ENCODE measurements at regions not wholly inside any gene's neighbourhood (a gene's known extent, or its start where the extent isn't known, plus 50 kb on each side); places are given as distances from the start of the nearest gene placed in this dataset.

DNA sequence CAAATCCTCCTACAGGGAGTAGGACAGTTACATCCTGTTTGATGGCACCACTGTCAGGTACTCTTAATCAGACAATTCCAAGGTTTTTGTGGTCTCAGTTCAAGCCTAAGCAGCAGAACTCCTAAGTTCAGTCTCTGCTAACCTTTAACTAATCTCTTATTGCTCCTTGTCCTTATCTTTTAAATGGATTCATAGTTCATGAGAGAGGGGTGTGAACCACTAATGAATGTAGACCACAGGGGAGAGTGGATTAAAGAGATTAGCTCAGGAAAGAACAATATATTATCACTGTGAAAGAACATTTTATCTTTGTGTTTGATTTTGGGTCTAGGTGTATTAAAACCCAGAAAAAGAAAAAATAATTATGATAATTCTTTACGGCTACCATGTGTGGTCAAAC lies 168.9 kb downstream of the DCK start:
- no peak for DNase-seq

DNA sequence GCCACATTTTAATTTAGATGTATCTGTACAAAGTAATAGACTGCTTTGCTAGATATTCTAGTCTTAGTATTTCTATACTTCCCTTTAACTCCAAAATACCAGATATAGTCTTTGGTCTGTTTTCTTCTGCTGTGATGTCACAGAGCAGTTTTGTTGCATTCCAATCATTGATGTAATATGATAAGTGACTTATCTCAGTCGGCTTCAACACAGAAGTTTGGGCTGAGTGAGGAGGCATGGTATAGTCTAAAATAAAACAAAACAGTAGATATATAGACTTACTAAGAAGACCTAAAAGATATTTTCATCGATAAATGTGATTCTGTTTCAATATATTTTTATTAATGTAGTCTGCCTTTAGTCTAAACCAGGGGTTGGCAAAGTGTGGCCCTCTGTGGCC lies 169.9 kb downstream of the DCK start:
- no peak for DNase-seq

DNA sequence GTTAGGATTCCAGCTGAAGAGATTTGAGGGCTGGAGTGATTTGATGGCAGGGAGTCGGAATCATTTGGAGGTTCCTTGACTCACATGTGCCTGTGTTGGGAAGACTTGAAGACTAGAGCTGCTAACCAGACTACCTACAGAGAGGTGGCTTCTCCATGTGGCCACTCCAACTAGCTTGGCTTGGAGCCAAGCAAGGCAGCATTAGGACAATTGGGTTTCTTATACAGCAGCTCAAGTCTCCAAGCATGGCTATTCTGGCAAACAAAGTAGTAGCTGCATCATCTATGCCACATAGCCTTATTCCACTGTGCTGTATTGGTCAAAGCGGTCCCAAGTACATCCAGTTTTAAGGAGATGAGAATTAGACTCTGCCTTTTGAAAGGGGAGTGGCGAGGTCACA lies 171.7 kb upstream of the SLC4A4 start:
- DNase-seq, result peak in 1 of 3 experiments; percentile 23

DNA sequence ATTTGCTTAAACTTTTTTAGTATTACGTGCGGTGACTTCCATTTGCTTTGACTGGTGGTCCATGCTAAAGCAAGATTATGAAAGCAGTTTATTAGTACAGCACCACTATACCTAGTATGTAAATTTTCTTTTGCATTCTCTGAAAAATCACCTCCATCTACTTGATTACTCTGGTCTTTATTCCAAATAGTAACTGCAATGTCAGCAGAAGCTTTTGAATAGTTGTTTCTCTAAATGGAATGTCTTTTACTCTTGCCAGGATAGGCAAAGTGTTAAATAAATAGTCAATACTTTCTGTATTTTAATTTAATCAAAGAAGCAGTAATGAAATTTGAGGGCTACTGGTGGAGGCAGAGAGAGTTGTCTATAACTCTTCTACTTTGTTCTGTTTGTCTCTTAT lies 167.2 kb upstream of the SLC4A4 start:
- no peak for DNase-seq

DNA sequence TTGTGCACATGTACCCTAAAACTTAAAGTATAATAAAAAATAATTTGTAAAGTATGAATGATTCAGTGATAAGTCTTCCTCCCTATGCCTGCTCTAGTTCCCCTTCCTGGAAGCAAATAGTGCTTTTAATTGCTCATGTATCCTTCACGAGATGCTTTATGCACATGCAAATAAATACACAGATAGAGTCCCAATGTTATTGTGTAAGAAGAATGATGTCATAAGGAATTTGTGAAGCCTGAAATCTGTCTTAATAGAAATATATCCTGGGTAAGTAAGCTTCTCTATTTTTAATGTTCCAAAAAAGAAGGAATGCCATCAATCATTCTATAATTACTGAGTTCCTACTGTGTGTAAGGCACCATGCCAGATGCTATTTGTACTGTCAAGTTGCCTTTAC lies 157.5 kb upstream of the SLC4A4 start:
- no peak for DNase-seq

DNA sequence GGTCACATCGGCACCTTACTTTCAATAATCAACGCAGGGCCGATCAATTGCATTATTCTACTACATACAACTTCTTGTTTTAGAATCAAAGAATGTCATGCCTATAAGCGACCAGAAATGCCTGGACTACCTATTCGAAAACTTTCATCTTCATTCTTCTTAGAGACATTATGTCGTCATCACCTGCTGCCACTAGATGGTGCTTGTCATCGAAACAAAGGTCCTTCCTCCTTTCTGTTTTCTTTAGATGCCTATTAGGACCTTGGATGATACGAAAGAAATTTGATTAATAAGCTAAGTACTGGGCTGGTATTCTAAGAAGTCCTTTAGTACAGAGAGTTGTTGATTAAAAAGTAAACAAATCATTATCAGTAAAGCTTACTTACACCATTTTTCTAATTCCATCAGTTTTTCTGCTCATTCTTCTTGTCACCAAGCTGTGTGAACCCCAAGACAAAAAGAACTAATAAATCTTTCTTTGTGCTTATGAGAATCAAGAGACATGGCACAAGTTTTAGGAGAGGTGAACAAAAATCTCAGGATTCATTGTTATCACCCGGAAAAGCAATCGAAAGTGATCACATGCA lies 154.5 kb upstream of the SLC4A4 start:
- DNase-seq, result peak in 2 of 3 experiments; percentile 64 to 68

DNA sequence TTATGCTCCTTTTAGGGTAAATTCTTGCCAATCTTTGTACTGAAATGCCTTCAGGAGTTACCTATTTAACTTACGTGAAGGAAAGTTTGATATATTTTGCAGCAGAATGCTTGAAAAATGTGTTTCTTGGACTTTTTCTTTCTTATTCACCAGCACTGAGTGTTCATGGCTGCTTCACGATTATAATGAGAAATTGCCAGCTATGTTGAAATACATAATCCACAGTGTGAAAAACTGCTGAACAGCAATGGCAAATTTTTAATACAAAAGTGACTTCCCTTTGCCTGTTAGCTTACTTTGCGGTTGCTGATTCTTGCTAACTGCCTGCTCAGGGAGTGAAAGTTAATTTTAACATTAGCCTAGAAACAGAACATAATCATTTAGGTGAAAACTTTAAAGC lies 153.8 kb upstream of the SLC4A4 start:
- DNase-seq, result no peak

DNA sequence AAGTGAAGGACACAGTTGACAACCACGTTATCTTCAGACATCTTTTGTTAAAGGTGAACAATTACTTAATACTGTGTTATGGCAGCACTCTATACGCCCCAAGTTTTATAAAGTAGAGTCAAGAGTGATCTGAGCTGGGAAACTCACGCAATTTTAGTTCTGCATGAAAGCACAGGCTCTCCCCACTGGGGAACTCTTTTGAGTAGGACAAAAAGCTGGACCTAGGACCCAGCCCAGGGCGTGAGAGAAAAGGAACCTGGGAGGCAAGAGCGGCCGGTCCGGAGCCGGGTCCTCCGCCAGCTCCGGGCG lies 152.6 kb upstream of the SLC4A4 start:
- peak in 1 of 3 experiments; percentile 36 for DNase-seq

DNA sequence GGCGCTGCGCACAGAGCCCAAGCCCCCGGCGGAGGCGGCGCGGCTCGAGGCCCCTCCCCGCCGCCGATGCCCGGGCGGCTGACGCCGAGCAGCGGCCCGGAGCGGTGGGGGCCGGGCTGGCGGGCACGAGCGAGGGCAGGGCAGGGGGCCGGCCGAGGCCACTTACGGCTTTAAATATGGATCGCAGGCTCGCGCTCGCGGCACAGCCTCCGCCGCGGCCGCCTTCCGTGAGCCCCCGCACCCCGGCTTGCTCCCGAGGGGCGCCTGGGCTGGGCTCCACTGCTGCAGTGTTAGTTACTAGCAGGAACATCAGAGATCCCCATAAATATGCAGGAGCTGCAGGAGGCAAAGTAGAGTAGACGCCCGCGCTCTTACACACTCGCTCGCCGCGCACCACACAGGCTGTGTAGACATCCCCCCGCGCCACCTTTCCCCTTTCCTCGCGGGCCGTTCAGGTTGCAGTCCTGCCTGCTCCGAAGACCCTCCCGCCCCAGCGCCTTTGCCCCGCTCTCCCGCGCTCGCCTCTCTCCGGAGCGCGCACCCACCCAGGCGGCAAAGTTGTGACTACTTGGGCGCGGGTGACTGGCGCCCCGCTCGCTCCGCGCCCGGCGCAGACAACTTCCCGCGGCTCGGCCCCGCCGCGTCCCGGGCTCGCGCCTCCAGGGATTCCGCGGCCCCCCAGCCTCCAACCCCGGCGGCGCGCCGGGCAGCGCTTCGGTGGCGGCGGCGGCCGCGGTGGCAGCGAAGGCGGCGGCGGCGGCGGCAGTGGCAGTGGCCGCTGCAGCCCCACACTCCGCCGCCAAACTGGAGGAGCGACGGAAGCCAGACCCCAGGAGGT lies 152.0 kb upstream of the SLC4A4 start:
- DNase-seq, result peak; percentile 67 to 71 (median 68)

DNA sequence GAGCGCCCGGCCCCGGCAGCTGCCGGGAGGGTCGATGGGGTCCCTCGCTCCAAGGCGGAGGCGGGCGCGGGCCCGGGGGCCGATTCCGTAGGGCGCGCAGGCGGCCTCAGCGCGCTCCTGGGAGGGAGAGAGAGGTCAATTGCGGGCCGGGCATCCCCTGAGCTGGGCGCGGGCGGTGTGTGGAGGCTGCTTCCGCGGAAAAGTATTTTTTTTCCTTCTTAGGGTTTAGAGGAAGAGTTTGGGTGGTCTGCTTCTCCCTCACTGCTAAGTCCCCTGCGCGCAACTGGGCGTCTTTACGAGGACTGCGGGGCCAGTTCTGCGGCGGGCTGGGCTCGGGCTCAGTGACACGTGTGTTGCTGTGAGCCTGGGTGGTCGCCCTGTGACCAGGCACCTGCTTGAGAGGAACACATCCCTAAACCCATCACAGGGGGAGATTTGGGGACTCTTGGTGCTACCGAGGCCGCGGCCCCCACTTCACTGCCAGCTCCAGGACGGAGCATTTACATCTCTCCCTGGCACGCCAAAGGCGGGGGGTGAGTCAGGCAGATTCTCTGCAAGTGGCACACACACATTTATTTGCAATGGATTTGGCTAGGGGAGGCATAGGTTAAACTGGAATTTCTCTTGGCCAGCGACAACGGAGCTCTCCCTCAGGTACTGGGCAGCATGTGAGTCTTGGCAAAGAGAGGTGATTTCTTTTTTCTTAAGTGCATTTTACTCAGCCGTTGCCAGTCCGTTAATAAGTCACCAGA lies 151.2 kb upstream of the SLC4A4 start:
- DNase-seq, result peak in 2 of 3 experiments; percentile 34 to 52

DNA sequence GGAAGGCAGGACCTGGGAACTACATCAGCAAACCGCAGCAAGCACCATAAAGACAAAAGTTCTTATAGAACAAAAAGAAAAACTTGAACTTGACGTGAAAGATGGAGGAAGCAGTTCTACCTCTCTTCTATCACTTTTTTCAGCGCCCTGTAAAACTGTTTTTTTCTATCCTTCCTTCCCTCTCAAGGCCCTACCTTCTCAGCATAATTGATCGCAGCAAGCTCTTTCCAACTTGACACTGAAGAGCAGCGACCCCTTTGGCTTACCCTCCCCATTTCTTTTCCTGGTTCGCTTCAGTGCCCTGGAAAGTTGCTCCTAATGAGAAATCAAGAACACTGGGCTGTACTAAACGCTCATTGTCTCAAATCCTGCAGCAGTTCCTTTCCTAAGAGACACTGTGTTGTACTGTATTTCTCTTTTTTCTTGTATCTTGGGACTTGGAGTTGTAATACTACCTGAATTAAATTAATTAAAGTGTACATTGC lies 150.6 kb upstream of the SLC4A4 start:
- no peak for DNase-seq

DNA sequence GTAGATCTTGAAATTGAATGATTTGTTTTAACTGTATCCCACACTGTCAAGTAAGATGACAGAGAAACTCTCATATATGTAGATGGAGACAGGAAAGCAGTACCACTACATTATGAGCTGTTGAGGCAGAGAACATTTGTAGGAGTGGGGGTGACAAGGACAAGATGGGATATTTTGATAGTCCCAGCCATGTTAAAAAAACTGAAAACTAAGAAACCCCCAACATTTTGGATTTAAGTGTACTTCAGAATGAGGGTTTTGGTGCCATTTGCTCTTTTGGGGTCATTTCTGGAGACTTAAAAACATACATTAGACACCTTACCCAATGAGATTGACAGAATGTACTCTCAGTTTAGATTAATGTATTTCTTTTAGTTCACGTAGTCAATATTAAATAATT lies 149.9 kb upstream of the SLC4A4 start:
- no peak for DNase-seq

DNA sequence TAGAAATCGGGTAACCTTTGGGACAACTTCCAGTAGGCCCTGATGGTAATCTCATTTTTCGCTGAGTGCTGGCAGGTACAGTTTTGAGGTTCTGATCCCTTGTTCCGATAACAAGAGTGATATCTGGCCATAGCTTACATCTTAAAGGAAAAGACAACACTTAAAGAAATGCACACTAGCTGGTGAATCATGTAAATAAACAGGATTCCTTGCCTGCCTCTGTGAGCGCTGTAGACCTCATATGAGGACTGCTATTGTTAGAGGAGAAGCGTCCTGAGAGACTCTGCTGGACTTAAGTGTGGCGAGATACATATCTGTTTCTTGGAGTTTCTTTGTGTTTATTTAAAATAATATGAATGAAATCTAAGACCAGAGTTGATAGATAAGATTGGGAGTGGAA lies 149.3 kb upstream of the SLC4A4 start:
- DNase-seq, result no peak

DNA sequence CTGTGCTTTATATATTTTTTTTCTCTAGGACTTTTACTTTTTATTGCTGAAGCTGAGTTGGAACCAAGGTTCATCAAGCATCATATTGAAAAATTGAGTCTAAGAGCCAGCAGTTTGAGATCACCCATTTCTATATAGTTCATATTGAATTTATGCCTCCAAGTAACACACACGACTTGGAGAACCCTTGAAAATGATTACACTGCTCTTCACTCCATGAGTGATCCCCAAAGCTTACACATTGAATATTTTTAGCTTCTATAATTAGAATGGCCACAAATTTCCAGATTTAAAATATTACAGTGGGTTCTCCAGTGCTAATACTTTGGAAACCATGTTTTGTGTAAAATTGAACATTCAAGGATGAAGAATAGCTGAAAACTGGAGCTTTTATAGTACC lies 144.4 kb upstream of the SLC4A4 start:
- DNase-seq, result no peak

DNA sequence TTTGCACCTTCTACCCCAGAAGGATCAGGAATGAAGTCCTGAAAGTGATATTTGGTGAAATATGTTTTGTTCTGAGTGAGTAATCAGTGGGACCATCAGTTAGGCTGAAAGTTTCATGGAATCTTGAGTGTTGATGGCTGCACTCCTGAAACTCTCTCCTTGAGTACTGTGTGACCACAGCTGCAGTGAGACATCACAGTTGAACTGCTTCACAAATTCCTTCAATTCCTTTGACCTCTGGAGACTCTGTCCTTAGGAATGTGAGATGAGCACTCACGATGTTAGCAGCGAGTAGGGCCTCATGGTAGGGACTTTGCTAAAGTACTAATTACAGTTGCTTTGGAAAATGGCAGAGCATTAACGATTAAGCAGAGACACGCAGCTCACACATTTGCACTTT lies 142.9 kb upstream of the SLC4A4 start:
- DNase-seq, result no peak

DNA sequence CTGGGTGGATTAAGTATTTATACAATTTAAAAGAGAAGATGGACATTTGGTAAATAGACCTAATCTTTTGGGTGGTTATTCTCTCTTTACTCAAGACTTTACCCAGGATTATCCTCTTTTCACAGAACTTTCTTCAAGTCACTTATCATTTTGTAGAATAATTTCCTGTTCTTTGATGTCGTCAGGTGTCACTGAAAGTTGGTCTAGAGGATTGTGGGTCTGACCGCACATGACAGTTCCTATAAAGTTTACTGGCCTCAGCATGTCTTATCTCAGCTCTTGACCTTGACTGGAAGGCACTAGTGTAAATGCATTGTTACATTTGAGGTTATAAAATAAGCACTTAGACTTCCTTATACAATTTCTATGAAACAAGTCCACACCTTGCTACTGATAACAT lies 139.9 kb upstream of the SLC4A4 start:
- DNase-seq, result no peak

DNA sequence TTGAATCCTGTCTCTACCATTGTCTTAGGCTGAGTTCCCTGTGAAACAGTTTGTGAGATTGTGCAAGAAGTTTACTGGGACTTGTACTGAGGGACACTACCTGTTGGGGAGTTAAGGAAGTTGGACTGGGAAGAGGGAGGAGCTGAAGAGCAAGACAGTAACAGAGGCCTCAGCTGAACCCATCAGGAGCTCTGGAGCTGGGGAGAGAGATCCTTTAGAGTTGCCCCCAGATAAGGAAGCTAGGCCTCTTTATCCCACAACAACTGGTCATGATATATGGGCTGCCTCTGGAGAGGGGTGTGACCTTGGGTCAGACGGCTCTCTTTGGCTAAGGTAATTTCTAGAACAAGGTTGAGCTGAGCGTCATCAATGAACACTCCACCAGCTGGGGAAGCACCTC lies 137.8 kb upstream of the SLC4A4 start:
- no peak for DNase-seq

DNA sequence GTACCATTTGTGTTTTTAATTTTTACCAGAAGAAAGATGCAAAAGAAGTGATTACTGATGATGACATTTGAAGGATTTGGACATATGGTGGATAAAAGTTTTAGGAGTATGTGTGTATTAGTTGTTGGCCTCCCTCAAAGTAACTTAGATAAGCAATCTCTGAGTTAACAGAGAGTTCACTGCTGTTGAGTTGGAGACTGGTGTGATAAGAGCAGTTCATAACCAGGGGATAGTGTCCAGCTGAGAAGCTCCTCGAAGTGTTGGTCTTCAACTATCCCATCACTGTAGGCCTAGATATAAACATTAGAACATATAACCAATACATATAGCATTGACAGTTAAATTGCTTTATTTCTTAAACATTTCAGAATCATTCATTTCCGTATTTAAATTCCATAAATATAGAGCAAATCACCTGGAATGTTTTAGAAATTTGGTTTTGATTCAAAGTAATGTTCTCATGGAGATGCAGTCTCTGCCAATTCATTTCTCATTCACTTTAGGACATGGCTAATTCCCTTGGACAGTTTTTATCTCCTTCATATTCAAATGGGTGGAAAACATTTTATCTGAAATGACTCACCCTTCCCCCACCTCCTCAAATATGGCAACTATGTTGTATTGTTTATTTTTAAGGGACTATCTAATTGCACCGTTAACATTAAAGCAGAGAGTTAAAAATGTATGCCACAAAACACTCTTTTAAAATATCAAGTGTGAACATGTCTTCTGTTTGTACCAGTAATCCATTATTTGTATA lies 136.8 kb upstream of the SLC4A4 start:
- no peak for DNase-seq

DNA sequence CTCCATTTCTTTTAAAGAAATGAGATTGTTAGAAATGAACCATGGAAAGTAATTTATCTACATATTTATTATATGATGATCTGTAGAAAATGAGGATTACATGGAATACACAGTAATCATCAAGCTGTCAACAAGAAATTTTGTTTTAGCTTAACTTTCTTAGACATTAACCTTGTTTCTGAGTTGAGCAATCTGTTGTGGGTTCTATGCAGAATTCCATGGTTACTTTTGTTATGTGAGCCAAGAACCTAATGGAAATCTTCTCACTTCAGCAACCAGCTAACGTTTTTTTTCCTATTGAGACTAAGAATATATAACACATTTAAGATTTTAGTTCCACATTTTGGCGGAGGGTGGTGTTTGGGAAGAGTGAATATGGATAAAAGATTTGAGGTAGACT lies 136.1 kb upstream of the SLC4A4 start:
- no peak for DNase-seq

DNA sequence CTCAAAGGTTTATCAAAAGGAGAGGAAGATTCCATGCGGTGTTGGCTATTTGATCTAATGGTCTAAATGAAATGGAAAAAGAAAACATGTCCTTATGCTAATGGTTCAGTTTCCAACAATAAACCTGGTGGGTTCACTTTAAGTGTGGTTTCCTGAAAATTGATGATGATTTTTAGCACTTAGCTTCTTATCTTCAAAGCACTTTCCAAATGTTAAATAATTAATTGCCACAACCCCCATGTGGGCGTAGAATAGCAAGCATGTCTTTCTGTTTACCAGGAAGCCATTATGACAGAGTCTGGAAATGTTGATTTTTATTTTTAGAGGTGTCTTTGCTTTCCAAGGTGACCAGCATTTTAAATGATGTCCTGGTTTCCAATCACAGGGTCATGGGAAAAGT lies 134.8 kb upstream of the SLC4A4 start:
- no peak for DNase-seq

DNA sequence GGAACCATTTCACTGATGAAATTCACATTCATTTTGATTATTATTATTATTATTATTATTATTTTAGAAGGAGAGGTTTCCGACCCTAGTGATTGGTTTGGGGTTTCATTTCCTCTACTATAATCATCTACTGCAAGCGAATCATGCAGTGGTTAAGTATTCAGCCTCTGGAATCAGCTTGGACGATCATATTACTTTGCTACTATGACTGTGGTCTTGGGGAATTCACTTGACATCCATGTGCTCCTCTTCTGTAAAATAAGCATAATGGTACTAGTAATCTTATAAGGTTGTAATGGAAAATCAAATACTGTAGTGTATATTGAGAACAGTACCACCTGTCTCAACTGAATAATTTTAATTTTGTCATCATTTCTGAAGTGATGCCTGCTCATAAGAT lies 132.1 kb upstream of the SLC4A4 start:
- DNase-seq, result peak in 1 of 3 experiments; percentile 92

DNA sequence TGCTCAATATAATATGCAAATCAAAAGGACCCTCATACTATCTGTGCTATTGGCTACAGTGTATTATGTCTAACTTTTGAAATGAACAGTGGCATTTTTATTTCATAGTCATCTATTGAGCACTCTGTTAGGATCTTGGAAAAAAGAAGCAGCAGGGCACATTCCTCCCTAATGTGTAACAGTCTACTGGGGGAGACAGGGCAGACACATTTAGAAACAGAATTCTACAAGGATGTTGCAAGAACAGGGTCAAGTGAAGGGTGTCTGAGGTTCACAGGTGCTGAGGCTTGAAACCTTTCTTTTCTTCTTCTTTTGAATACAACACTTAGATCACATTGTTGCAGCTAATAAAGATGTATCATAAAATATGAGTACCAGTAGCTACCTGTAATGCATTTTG lies 129.7 kb upstream of the SLC4A4 start:
- DNase-seq, result no peak

DNA sequence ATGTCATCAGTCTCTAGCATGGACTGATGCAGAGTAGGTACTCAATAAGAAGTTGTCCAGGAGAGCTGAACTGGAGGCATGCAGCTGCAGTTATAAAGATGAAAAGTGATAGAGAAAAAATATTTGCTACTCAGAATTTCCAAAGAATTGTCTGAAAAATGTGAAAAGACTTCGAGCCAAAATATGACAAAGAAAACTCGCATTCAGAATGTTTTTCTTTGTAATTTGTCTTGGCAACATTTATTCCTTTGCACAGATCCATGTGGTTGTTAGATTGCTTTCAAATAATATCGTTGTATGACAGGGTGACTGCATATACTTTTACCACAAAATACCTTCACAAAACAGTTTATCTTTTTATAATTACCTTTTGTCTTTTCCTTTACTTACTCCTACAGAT lies 128.0 kb upstream of the SLC4A4 start:
- DNase-seq, result no peak
